ENCODE measurements at regions not wholly inside any gene's neighbourhood (a gene's known extent, or its start where the extent isn't known, plus 50 kb on each side); places are given as distances from the start of the nearest gene placed in this dataset.

GRCh38 chr14:104375551-104376201 is 203.9 kb upstream of the C14orf180 start:
- TF ChIP-seq EZH2 (IDR thresholded peaks at IDR 0.05): no peak
- TF ChIP-seq REST (IDR thresholded peaks at IDR 0.05; ENCODE audit: low read depth): no peak
- TF ChIP-seq POLR2A (IDR thresholded peaks at IDR 0.05; ENCODE audit: borderline replicate concordance, extremely low read depth, insufficient read depth, insufficient read length): no peak
- TF ChIP-seq CEBPB (IDR thresholded peaks at IDR 0.05; ENCODE audit: low read depth): no peak
- no peak for TF ChIP-seq CTCF (IDR thresholded peaks at IDR 0.05 in 2 of 3, conservative IDR thresholded peaks at IDR 0.05 in 1 of 3; ENCODE audit: borderline replicate concordance in 1 of 3, insufficient read depth in 1 of 3, low read depth in 2 of 3, low read length in 2 of 3)
- no peak for TF ChIP-seq MAX (IDR thresholded peaks at IDR 0.05)
- TF ChIP-seq JUND (IDR thresholded peaks at IDR 0.05): no peak
- TF ChIP-seq, protein P1, sequence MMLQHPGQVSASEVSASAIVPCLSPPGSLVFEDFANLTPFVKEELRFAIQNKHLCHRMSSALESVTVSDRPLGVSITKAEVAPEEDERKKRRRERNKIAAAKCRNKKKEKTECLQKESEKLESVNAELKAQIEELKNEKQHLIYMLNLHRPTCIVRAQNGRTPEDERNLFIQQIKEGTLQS (IDR thresholded peaks at IDR 0.05): no peak
- TF ChIP-seq ZBTB33 (IDR thresholded peaks at IDR 0.05; ENCODE audit: extremely low read depth, insufficient replicate concordance, low read length): no peak
- TF ChIP-seq RAD21 (IDR thresholded peaks at IDR 0.05; ENCODE audit: low read depth): no peak
- no peak for TF ChIP-seq SP1 (IDR thresholded peaks at IDR 0.05; ENCODE audit: low read depth)
